Natural killer cell (primary cell): ENCODE measurements at regions not wholly inside any gene's neighbourhood (a gene's known extent, or its start where the extent isn't known, plus 50 kb on each side); places are given as distances from the start of the nearest gene placed in this dataset.
"Not testable (repeated sequence)": the region's sequence is repeated elsewhere in the genome, so short reads cannot be mapped to it uniquely, and the experiment has no call there.

Source experiments
- ATAC-seq, 3 donors: fragments of 150-1000 bp in 2 of 3; fragments of 200-7000 bp in 1 of 3; cut with Tn5 transposase; 1 replicate in 1 of 3; 2 replicates in 2 of 3; pipeline ENCODE4 v1.10.0; 2021; ENCODE audit warnings: mild to moderate bottlenecking in 2 of 3, moderate library complexity in 2 of 3
- DNase-seq, 2 donors: peaks; one replicate each; pipeline versions ENCODE4 v3.0.0 to v3.0.0-alpha.2; 2013 to 2021; ENCODE audit warnings: mixed read lengths in 1 of 2
- H3K27ac ChIP-seq: one replicate; pipeline ENCODE4 v1.5.1; 2013; ENCODE audit warnings: mild to moderate bottlenecking, low read length
- H3K27me3 ChIP-seq: one replicate; pipeline ENCODE4 v1.6.1; 2013; ENCODE audit warnings: low read length; ENCODE audit not compliant: control insufficient read depth, insufficient read depth
- H3K36me3 ChIP-seq: one replicate; pipeline ENCODE4 v1.6.1; 2013; ENCODE audit warnings: low read length; ENCODE audit not compliant: control insufficient read depth, insufficient read depth
- H3K4me1 ChIP-seq: one replicate; pipeline ENCODE4 v1.6.1; 2013; ENCODE audit warnings: low read length; ENCODE audit not compliant: control insufficient read depth, insufficient read depth
- H3K4me3 ChIP-seq: one replicate; pipeline ENCODE4 v1.5.1; 2013; ENCODE audit warnings: low read length
- H3K9me3 ChIP-seq: one replicate; pipeline ENCODE4 v1.6.1; 2013; ENCODE audit warnings: low read length; ENCODE audit not compliant: control insufficient read depth, insufficient read depth
- H3K27ac Mint-ChIP-seq, 2 donors: one replicate each; pipeline ENCODE4 v1.8.0; 2022; ENCODE audit warnings: mild to moderate bottlenecking in 2 of 2, mixed read lengths in 2 of 2, moderate library complexity in 1 of 2
- H3K27me3 Mint-ChIP-seq, 2 donors: one replicate each; pipeline ENCODE4 v1.8.0; 2022; ENCODE audit warnings: low read depth in 2 of 2, mixed read lengths in 2 of 2
- H3K36me3 Mint-ChIP-seq: one replicate; pipeline ENCODE4 v1.8.0; 2022; ENCODE audit warnings: mixed read lengths
- H3K4me1 Mint-ChIP-seq, 2 donors: one replicate each; pipeline ENCODE4 v1.8.0; 2022; ENCODE audit warnings: mixed read lengths in 2 of 2
- H3K4me3 Mint-ChIP-seq: one replicate; pipeline ENCODE4 v1.8.0; 2022; ENCODE audit warnings: mild to moderate bottlenecking, moderate library complexity, mixed read lengths
- H3K9me3 Mint-ChIP-seq, 2 donors: one replicate each; pipeline ENCODE4 v1.8.0; 2022; ENCODE audit warnings: mixed read lengths in 2 of 2
- WGBS: methylation state at CpG from one replicate; pipeline ENCODE4 v1.1.7; 2013; ENCODE audit warnings: missing lambda C conversion rate; ENCODE audit not compliant: insufficient coverage; 5-methylcytosine and 5-hydroxymethylcytosine counted together
- intact Hi-C: fragments of 100-400 bp; cut with micrococcal nuclease; formaldehyde crosslinking; loops from one replicate; pipeline ENCODE4 v1.14.2; 2022
- TF ChIP-seq, protein P1 (sequence below): fragments of 200-600 bp; IDR thresholded peaks from one replicate; pipeline ENCODE4 v1.8.0; 2022; ENCODE audit warnings: antibody characterized with exemption

DNA sequence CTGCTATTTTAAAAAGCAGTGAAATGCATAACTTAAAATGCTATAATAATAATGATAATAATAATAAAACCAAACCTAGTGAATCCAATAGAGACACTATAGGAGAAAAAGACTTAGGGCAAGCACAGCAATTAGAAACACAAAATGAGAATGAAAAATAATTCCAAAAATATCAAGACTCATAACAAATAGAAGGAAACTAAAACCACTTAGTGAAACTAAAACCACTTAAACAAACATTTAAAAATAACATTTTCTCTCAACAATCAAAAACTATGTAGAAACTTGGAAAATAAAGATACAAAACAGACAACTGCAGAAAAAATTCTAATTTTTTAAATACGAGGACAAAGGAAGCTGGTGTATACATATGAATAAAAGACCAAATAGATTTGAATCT is 655.2 kb upstream of the NRG3 start:
- H3K9me3 ChIP-seq: peaks cover 4% of the 10 kb centered on the region
- WGBS: no CpG with 5 or more reads among the region's 1 CpG
- no peak overlapping the region for H3K27ac ChIP-seq
- DNase-seq: no peak
- H3K9me3 Mint-ChIP-seq: peaks cover 6 to 11% of the 10 kb centered on the region in 2 donors
- TF ChIP-seq, protein P1, sequence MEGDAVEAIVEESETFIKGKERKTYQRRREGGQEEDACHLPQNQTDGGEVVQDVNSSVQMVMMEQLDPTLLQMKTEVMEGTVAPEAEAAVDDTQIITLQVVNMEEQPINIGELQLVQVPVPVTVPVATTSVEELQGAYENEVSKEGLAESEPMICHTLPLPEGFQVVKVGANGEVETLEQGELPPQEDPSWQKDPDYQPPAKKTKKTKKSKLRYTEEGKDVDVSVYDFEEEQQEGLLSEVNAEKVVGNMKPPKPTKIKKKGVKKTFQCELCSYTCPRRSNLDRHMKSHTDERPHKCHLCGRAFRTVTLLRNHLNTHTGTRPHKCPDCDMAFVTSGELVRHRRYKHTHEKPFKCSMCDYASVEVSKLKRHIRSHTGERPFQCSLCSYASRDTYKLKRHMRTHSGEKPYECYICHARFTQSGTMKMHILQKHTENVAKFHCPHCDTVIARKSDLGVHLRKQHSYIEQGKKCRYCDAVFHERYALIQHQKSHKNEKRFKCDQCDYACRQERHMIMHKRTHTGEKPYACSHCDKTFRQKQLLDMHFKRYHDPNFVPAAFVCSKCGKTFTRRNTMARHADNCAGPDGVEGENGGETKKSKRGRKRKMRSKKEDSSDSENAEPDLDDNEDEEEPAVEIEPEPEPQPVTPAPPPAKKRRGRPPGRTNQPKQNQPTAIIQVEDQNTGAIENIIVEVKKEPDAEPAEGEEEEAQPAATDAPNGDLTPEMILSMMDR: no peak
- no peak for ATAC-seq
- no peak overlapping the region for H3K4me3 ChIP-seq
- no peaks in the 10 kb centered on the region for H3K36me3 ChIP-seq
- H3K36me3 Mint-ChIP-seq: no peaks in the 10 kb centered on the region
- no peaks in the 10 kb centered on the region for H3K27me3 ChIP-seq
- intact Hi-C loops: no loop called here
- H3K4me1 Mint-ChIP-seq: no peaks in the 10 kb centered on the region
- H3K27me3 Mint-ChIP-seq: no peaks in the 10 kb centered on the region
- H3K27ac Mint-ChIP-seq: no peak overlapping the region
- H3K4me3 Mint-ChIP-seq: no peak overlapping the region
- H3K4me1 ChIP-seq: no peaks in the 10 kb centered on the region

DNA sequence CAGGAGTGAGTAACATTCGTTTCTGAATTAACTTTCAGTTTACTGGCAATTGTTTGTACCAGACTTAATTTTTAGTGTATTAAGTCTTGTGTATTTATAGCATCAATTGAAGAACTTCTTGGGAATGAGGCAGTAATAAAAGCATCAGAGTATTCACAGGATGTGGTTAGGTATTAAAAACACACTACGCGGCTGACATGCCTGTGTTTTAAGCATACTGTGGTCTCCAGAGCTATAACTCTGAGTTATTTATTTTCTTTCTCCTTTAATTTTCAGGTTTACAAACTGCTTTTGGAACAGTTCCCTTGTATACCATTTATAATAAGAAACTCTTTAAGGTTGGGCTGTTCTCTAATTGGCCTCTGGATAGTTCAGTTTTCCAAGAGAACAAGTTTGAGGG is 626.1 kb upstream of the NRG3 start:
- Histone ChIP-seq H3K27me3 (no peaks in the 10 kb centered on the region), H3K36me3 (no peaks in the 10 kb centered on the region), H3K27ac (no peak overlapping the region), H3K4me1 (no peaks in the 10 kb centered on the region), H3K4me3 (no peak overlapping the region), H3K9me3 (no peaks in the 10 kb centered on the region)
- Mint-ChIP-seq H3K4me3 (no peak overlapping the region), H3K9me3 (peaks cover 6 to 9% of the 10 kb centered on the region in 2 donors), H3K27me3 (no peaks in the 10 kb centered on the region), H3K36me3 (no peaks in the 10 kb centered on the region), H3K4me1 (no peaks in the 10 kb centered on the region), H3K27ac (no peak overlapping the region)
- TF ChIP-seq, protein P1: no peak
- intact Hi-C loops: no loop called here
- ATAC-seq (no peak), DNase-seq (no peak)
- WGBS: 22% methylated on average over 3 of the region's 3 CpGs

DNA sequence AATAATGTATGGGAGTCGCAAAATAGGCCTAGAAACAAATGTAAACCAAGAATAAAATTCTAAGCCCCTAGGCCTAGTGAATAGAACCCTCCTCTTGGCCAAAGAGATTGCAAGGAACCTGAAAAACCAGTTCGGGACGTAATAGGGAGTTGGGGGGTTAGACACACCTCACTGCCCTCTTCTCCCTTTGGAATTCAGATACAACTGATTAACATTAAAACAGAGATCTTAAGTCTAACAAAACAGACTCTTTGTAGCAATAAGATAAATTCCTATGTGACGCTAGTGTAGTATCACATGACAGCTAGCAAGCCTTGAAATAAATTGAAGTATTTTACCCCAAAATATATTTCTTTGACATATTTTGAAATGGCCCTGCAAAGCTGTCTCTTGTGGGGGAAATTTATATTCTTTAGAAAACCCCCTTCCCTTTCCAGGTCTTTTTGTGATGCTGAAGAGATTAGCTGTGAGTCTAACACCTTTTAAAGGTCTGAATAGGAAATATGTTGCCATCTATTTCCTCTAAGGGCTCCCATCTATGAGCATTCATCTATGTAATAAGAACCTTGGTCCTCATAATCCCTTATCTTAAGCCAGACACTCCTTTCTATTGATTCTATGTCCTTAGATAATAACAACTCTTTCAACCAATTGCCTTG is 623.4 kb upstream of the NRG3 start:
- Mint-ChIP-seq H3K27me3 (no peaks in the 10 kb centered on the region), H3K36me3 (no peaks in the 10 kb centered on the region), H3K9me3 (peaks cover 8 to 15% of the 10 kb centered on the region in 2 donors), H3K27ac (no peak overlapping the region), H3K4me3 (no peak overlapping the region), H3K4me1 (no peaks in the 10 kb centered on the region)
- WGBS: 82% methylated on average over 3 of the region's 4 CpGs
- TF ChIP-seq, protein P1: no peak
- DNase-seq: no peak
- Histone ChIP-seq H3K36me3 (no peaks in the 10 kb centered on the region), H3K27ac (no peak overlapping the region), H3K9me3 (no peaks in the 10 kb centered on the region), H3K4me1 (no peaks in the 10 kb centered on the region), H3K27me3 (no peaks in the 10 kb centered on the region), H3K4me3 (no peak overlapping the region)
- intact Hi-C loops: no loop called here
- ATAC-seq: no peak

DNA sequence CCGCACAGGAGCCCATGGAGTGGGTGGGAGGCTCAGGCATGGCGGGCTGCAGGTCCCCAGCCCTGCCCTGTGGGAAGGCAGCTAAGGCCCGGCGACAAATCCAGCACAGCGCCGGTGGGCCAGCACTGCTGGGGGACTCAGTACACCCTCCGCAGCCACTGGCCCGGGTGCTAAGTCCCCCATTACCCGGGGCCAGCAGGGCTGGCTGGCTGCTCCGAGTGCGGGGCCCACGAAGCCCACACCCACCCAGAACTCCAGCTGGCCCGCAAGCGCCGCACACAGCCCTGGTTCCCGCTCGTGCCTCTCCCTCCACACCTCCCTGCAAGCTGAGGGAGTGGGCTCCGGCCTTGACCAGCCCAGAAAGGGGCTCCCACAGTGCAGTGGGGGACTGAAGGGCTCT is 610.0 kb upstream of the NRG3 start:
- H3K4me1 ChIP-seq, H3K36me3 Mint-ChIP-seq, H3K27me3 Mint-ChIP-seq, intact Hi-C loops, H3K9me3 ChIP-seq, H3K27me3 ChIP-seq, DNase-seq, H3K36me3 ChIP-seq, H3K4me3 Mint-ChIP-seq, H3K27ac ChIP-seq, ATAC-seq, H3K4me1 Mint-ChIP-seq, H3K4me3 ChIP-seq, H3K9me3 Mint-ChIP-seq, H3K27ac Mint-ChIP-seq: not testable (repeated sequence)
- 89% methylated on average over 12 of the region's 18 CpGs for WGBS
